A172 (cell line): ENCODE measurements at regions not wholly inside any gene's neighbourhood (a gene's known extent, or its start where the extent isn't known, plus 50 kb on each side); places are given as distances from the start of the nearest gene placed in this dataset.

Experiments used
- DNase-seq: peaks from one replicate; pipeline ENCODE4 v3.0.0-alpha.2; 2015; ENCODE audit warnings: low spot score

DNA sequence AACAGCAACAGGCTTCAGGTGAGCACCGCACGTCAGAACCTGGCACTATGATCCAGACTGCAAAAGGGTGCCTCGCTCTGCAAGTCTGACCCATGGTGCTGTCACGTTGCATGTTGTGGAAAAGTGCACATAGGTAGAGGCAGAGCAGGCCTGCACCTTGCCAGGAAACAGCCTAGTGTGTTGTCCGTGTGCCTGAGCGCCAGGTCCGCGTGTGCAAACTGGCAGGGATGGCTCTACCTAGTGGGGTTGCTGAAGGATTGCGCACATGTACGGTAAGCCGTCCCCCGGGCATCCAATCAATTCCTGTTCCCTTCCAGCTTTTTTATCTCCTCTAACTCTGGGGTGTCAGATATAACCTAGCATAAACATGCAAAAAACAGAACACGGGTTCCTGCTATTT lies 219.5 kb downstream of the NXNL2 start:
- DNase-seq, result no peak

DNA sequence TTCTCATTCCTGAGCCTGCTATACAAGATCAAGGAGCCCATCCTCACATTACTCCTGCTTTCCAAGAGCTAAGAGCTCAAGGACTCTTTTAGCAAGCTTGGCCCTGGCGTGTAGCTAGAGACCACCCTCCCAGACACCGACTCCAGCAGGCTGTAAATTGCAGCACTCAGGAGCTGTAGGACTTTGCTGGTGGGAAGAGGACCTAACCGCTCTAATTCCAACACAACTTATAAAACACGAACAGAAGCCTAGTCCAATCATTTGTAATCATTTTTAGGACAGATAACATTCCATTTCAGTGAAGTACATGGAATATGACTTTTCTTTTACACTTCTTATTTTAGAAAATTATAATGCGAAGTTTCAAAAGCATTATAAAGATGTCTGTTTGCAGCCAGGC lies 219.9 kb downstream of the NXNL2 start:
- DNase-seq, result no peak

DNA sequence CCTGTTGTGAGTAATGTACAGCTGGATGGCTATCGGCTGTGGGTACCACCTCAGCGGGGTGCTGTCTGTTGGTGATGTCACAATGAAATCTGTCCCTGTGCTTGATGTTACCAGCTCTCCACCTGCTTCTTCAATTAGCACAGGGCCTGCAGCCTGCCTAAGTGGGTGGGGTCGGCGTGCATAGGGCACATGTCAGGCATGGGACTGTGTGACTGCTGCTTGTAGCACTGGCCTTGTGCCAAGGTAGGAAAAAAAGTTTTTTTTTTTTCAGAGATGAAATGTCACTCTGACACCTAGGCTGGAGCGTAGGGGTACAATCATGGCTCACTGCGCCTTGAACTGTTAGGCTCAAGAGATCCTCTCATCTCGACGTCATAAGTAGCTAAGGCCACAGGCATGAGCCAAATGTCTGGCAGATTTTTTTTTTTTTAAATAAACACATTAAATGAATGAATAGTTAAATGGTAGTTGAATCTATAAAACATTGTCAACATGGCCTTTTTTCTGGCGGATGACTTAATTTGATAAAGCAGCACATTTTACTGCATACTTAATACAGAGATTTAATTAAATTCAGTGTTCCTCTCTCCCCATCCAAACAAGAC lies 222.5 kb downstream of the NXNL2 start:
- no peak for DNase-seq

DNA sequence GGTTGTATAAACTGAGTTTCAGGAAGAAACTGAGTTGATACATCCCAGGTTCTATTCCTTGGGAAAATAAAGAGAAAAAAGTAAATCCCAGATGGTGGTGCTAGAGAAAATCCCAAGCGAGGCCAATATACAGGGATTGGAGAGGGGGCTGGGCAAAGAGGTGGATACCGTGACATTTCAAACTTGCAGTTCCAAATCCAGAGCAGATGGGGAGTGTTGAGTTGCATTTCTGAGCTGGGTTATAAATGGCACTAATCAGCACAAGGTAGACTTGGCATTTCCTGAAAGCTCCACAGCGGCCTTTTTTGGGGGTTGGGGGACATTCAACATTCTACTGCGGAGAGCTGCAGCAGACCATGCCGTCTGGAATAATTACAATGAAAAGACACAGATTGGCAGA lies 224.4 kb downstream of the NXNL2 start:
- no peak for DNase-seq

DNA sequence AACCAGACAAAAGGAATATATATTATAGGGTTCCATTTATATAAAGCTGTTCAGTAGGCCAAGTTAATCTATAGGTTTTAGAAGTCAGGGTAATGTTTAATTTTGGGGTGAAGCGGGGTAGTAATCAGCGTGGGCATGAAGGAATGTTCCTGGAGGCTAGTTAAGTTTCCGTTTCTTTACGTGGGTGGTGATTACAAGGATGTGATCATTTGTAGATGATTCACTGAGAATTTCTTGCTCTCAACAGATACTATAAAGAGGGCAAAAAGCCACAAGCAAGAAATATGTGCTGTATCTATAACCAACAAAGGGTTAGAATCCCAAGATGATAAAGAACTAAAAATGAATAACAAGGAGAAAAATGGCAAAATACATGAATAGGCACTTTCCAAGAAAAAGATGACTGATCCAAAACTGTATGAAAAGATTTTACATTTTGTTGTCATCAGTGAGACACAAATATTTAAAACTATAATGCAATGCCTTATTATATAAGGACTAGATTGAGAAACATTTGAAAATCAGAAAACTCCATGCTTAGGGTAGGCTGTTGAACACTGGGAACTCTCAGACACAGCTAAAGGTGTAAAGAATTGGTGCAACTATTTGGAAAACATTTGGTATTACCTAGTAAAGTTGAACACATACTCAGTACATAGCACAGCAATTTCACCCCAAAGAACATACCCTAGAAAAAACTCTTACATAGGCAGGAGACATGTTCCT lies 224.3 kb upstream of the S1PR3 start:
- peak; percentile 36 for DNase-seq

DNA sequence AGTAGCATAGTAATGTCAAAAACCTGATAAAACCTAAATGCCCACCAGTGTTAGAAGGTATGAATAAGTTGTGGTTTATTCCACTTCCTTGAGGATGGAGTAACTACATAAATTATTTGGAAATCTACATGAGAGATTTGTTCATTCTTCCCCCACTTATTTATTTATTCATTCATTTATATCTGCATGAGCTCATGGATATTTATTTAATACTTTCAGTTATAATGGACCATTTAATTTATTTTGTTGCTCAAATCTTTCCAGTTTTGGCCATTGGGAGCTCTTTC lies 223.8 kb upstream of the S1PR3 start:
- no peak for DNase-seq

DNA sequence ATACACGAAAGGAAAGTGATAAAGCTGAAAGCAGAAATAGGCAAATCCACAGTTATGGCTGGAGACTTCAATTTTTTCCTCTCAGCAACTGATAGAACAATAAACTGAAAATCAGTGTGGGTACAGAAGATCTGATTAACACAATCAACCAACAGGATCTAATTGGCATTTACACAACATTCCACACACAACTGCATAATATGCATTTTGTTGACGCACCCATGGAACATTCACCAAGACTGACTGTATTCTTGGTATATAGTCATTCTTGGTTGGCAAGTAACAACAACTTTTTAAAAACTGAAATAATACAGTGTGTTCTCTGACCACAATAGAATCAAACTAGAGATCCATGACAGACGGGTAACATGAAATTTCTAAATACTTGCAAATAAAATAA lies 218.7 kb upstream of the S1PR3 start:
- no peak for DNase-seq

DNA sequence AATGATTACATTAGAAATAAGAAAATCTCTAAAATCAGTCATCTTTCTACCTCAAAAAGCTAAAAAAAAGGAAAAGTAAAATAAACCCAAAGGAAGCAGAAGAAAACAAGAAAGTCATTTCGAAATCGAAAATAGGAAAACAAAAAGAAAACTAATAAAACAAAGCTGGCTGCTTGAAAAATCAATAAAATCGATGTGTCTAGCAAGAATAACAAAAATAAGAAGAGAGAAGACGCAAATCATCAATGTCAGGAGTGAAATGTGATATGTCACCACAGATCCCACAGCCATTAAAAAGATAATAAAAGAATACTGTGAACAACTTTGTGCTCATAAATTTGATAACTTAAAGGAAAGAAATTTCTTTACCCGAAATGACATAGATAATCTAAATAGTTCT lies 218.1 kb upstream of the S1PR3 start:
- DNase-seq, result no peak

DNA sequence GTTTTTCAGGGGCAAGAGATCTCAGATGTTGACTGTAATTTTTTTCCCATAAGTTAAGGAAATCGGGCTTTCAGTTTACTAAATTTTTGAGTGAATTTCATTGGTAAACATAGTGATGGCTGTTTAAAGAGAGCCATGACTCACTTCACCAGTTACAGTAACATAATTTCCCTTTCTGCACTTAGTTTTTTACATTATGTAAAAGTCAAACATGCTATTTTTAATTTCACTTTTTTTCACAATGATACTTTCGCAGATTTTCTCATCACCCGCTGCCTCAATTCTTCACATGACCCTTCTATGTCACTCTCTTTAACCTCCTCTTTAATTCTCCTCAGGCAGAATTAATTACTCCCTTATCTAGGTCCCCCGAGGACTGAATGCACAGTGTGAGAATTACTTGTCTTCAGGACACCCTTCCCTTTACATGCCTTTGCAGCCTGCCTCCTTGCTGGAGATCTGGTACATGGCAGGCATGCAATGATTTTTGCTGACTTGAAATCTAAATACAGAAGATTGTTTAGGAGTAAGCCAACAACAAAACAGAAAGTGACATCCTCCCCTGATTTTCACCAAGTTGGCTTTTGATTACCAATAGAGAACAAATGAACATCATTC lies 217.5 kb upstream of the S1PR3 start:
- DNase-seq, result peak; percentile 40

DNA sequence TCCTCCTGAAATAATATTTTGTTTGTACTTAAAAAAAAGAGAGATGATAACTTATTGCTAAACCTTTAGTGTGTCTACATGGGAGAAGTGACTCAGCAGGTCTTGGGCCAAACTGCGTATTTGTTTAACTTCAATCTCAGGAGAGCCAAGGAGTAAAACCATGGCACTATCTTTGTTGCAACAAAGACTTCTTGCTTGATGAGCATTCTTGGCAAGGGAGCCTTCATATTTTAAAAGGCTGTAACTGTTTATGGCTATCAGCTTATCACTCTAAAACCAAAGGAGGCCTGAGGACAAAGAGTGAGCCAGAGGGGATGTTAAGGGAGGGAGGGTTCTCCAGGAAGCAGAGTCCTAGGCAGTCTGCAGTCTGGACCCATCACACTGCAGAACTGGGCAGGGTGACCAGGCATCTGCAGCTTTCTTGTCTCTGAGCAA lies 216.2 kb upstream of the S1PR3 start:
- DNase-seq, result peak; percentile 78

DNA sequence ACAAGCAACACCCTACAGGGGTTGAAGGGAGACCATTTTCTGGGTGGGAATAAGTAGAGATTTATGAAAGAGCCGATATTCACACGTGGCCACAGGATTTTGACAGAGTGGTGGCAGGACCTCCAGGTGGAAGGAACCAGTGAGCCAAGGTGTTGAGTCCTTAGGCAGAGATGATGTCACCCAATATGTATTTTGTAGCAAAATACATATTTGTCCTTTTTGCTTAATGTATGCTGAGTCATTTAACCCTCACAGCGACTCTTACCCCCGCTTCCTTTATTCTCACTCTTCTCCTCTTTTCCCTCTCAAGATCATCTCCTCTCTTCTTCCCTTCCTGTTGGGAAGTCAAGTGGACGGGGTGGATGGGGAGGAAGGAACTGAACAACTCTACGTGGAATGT lies 215.7 kb upstream of the S1PR3 start:
- DNase-seq, result peak; percentile 16

DNA sequence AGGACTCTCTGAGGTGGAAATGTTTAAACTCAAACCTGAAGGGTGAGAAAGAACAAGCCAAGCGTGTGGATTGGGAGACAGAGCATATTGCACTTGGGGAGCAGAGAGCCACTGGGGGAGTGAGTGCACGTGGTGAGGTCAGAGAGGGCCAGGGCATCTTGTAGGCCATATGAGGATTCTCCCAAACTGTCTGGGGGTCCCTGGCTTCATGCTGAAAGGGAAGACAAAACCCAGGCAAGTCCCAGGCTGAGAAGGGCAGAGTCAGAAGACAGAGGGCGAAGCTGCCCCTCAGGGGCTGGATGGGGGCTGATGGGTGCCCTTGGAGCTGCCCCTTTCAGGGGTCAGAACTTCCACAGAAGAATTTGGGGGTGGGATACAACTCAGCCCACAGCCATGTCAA lies 215.3 kb upstream of the S1PR3 start:
- DNase-seq, result no peak

DNA sequence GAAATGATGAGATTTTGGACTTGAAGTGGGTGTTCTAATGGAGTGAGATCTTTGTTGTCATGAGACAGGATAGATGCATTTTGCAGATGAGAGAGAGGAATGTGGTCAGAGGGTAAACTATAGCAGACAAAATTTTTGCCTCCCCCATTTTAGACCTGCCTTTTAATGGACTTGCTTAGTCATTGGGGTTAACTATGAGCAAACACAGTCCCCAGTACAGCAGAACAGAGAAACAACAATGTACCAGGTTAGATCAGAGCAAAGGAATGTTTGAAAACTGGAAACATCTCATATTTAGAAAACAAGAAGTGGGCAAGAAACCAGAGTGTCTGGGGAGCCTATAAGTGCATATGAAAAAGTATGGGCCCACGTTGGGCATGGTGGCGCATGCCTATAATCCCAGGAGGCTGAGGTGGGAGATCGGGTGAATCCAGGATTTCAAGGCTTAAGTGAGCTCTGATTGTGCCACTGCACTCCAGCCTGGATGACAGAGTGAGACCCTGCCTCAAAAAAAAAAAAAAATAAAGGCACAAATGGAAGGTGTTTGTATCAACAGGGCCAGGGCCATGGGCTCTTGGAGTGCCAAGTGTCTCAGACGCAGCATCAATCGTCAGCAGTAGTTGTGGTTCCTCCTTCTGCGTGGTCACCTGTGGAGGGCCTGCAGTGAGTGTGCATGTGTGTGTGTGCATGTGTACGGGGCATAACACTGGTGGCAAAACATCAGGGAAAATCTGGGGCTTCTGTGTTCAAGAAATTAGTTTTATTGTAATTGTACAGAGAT lies 214.4 kb upstream of the S1PR3 start:
- peak; percentile 87 for DNase-seq

DNA sequence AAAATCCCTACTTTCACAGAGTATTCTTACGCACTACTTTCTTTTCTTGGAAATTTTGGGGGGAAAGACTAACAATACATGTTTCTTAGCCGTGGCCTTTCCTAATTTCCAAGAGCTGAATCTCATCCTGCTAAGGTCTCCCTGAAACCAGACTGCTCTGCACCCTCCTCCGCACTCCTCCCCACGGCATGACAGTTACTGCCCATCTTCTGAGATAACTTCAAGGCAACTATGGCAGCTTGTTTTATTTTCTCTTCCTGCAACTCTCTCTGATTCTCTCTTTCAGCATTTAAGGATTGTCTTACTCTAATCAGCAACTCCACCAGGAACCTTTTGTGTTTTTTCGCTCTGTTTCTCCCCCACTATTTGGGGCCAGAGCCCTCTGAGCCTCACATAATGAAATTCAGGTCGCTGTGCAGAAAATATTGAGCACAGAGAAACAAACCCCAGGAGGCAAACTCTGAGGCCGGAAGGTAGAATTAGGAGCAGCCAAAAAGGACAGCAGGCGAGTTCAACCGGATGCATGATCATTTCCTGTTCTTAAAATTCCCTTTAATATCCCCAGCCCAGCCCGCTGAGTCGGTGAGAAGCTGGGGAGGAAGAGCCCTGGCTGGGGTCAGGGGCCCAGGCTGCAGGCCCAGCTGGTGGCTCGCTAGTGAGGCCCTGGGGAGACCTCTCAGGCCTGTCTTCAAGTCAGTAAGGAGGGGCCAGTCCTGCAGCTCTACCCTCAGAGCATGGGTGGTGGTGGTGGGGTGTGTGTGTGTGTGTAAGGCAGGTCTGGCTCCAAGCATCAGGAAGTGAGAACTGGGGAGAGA lies 213.6 kb upstream of the S1PR3 start:
- peak; percentile 70 for DNase-seq

DNA sequence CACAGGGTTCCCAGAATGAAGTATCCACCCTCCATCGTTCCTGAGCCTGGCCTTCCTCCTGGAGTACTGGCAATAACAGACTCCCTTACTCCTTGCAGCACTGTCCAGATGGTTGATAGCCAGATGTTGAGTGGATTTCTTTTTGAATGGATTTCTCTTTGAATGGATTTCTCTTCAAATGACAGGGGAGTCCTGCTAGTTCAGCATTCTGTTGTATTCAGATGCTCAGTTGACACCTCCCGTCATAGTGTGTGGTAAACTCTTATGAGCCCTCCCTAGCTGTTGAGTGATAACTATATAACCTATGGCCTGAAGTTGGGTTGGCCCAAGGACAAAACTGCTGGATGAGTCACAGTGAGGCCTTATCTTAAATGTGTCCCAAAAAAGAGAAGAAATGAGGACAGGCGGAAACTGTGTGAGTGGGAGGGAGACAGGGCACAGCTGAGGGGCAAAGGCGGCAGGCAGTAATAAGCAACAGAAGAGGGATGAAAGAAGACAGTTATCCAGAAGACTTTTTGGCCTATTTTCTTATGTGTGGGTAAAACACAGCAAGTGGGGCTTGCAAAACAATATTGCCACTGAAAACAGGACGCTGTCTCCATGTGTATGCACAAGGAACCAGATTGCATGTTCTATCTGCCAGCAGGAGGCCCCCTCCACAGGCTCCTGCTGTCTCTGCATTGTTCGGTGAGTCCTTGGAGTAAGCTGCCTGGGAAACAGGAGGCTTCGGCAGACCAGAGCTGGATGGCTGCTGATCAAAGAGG lies 209.5 kb upstream of the S1PR3 start:
- peak; percentile 81 for DNase-seq

DNA sequence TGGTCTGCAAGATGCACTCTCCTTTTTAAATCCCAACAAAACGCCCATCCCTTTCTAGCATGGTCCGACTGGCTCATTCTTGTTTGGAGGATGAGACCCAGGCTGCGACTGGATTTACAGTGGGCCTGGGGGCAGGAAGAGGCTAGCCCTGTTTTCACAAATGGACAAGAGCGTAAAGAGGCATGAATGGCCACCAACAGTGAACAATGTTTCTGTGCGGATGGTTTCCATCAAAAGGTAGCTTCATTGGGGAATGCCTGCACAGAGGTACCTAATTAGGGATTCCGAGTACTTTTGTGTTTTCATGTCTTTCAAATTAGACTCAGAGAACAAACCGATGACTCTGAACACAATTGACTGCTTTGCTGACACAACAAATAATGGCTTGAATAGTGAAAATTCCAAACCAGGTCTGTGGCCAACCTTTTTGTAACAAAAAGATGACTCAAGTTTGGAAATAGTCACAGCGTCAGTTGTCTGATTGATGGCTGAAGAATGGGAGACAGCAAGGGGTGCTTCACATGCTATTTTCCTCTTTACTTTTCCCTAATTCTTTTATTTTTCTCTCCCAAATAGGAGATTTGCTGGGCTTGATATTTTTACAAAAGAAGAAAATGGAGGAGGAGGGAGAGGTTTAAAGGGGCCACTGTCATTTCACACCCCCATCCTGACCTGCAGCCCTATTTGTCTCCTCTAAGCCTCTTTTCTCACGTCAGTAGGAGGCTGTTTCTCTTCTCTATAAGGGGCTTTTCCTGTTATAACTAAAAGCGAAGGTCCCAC lies 208.1 kb upstream of the S1PR3 start:
- DNase-seq, result peak; percentile 49

DNA sequence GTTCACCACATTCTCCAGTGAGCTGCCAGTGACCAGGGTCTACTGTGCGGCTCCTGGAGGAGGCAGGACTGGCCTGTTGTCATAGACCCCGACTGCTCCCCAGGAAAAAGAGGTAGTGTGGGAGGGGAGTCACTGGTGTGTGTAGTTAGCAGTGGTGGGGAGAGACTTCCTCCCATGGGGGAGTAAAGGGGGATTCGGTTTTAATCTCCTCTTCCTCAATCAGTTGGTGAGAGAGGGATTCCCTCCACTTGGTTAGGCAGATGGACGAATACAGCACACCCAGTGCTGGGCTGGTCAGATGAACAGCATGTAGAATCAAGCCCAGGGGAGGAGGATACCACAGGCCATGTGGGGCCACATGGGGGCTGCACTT lies 207.6 kb upstream of the S1PR3 start:
- DNase-seq, result no peak

DNA sequence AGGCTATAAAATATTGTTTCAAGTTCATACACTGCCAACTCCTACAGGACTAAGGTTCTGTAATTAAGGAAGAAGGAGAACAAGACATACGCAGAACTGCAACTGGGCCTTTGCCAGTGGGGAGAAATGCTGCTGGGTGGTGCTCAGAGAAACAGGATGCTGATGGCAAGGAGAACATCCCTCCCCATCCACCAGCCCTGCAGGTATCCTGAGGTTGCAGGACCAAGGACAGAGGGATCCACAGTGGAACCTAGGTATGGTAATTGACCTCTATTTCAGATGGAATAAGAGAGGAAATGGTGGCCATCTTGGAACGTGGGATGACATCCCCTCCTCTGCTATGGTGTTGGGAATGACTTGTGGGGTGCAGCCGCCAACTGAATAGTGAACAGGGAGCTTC lies 206.3 kb upstream of the S1PR3 start:
- DNase-seq, result no peak

DNA sequence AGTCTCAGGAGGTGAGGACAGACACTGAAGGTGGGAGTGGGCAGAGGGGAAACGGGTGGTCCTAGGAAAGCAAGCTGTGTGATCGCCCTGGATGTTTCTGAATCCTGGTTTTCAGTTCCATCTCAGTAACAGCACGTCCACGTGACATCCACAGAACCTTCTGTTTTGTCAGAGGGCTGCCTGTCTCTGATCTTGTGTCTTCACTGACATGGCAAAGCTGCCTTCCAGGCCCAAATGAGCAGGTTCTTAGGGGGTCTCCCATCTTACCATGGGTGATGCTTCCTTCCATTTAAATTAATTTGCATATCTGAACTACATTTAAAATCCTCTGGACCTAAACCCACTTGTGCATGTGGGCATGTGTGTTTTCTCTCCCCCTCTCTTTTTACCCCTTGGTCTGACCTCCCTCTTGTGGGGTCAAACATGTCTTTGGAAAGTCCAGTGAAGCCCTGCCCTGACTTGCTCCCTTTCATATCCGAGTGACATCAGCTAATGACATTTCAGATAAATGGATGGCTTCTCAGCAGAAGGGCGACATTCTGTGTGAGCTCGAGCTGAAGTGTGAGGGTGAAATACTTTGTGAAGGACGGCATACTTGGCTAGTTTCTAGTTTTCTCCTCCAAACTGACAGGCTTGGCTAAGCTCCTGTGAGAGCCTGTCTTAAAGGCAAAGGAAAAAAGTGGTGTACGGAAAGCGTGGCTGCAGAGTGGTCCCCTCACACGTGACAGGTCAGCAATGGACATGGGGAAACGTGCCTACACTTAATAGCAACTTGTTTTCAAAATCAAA lies 204.8 kb upstream of the S1PR3 start:
- no peak for DNase-seq

DNA sequence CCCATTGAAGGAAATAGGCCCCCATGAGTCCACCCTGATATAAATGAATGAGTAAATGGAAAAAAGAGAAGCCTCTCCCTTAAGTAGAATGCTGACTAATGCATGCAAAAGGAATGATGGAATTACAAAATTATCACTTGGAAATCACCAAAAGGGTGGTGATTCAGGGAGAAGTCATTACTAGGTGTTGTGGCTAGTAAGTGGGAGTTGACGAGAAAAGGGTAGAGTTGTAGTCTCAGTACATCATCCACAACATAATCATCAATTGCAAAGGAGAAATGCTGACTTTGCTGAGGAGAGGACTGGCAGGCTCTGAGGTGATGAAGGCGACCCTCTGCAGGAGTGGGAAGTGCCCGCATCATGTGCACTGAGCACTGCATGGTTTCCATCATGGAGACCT lies 201.5 kb upstream of the S1PR3 start:
- DNase-seq, result peak; percentile 79
